CD4-positive, alpha-beta T cell treated with Interferon alpha-2 for 1 hour (primary cell): ENCODE measurements at regions not wholly inside any gene's neighbourhood (a gene's known extent, or its start where the extent isn't known, plus 50 kb on each side); places are given as distances from the start of the nearest gene placed in this dataset.
A peak's percentile ranks its signal among the peaks of the same experiment; 100 is the strongest.
"Not testable (repeated sequence)": the region's sequence is repeated elsewhere in the genome, so short reads cannot be mapped to it uniquely, and the experiment has no call there.

ENCODE experiments used
- DNase-seq, 2 donors: peaks; one replicate each; pipeline ENCODE4 v3.0.0-alpha.2; 2020 to 2022

- not testable (repeated sequence) for DNase-seq
Measured at GRCh38 chr7:66458991-66459390, 169.7 kb upstream of the KCTD7 start.

GRCh38 chr7:66459783-66460413 is 168.8 kb upstream of the KCTD7 start:
- not testable (repeated sequence) for DNase-seq

- DNase-seq = no peak
Measured at GRCh38 chr7:66460921-66461361, 167.7 kb upstream of the KCTD7 start.

- DNase-seq = not testable (repeated sequence)
Measured at GRCh38 chr7:66461397-66461796, 167.3 kb upstream of the KCTD7 start.

GRCh38 chr7:66462831-66463230 is 165.8 kb upstream of the KCTD7 start:
- not testable (repeated sequence) for DNase-seq

GRCh38 chr7:66464059-66464458 is 164.6 kb upstream of the KCTD7 start:
- no peak for DNase-seq

- DNase-seq = no peak
Measured at GRCh38 chr7:66466081-66466600, 162.5 kb upstream of the KCTD7 start.

GRCh38 chr7:66467887-66468286 is 160.8 kb upstream of the KCTD7 start:
- DNase-seq = no peak

- not testable (repeated sequence) for DNase-seq
Measured at GRCh38 chr7:66473064-66473463, 155.6 kb upstream of the KCTD7 start.

- no peak for DNase-seq
Measured at GRCh38 chr7:66474441-66474840, 154.2 kb upstream of the KCTD7 start.

- not testable (repeated sequence) for DNase-seq
Measured at GRCh38 chr7:66476056-66476455, 152.6 kb upstream of the KCTD7 start.

- not testable (repeated sequence) for DNase-seq
Measured at GRCh38 chr7:66477822-66478397, 150.8 kb upstream of the KCTD7 start.

GRCh38 chr7:66481229-66481628 is 147.5 kb upstream of the KCTD7 start:
- DNase-seq = not testable (repeated sequence)

- not testable (repeated sequence) for DNase-seq
Measured at GRCh38 chr7:66489065-66489464, 139.6 kb upstream of the KCTD7 start.

GRCh38 chr7:66489741-66490140 is 138.9 kb upstream of the KCTD7 start:
- not testable (repeated sequence) for DNase-seq

- not testable (repeated sequence) for DNase-seq
Measured at GRCh38 chr7:66490979-66491378, 137.7 kb upstream of the KCTD7 start.

- not testable (repeated sequence) for DNase-seq
Measured at GRCh38 chr7:66492405-66492804, 136.3 kb upstream of the KCTD7 start.

GRCh38 chr7:66493235-66494205 is 135.2 kb upstream of the KCTD7 start:
- peak; percentile 97 for DNase-seq

GRCh38 chr7:66497346-66497745 is 131.3 kb upstream of the KCTD7 start:
- DNase-seq = no peak

GRCh38 chr7:66500087-66500486 is 128.6 kb upstream of the KCTD7 start:
- DNase-seq = no peak

- no peak for DNase-seq
Measured at GRCh38 chr7:66502230-66503035, 126.2 kb upstream of the KCTD7 start.

GRCh38 chr7:66503036-66503370 is 125.7 kb upstream of the KCTD7 start:
- DNase-seq = no peak
